HAP-1 (cell line): ENCODE measurements at regions not wholly inside any gene's neighbourhood (a gene's known extent, or its start where the extent isn't known, plus 50 kb on each side); places are given as distances from the start of the nearest gene placed in this dataset.
"Not testable (repeated sequence)": the region's sequence is repeated elsewhere in the genome, so short reads cannot be mapped to it uniquely, and the experiment has no call there.

ENCODE experiments used
- DNase-seq, 2 experiments: peaks; one replicate each; pipeline ENCODE4 v3.0.0-alpha.2; 2016 to 2020; ENCODE audit warnings: low spot score in 2 of 2
- H3K27me3 ChIP-seq: fragments of 250-450 bp; sonication (Bioruptor Pico); 2 replicates; pipeline ENCODE4 v1.5.1; 2020; ENCODE audit warnings: low read depth, mild to moderate bottlenecking, moderate library complexity
- H3K36me3 ChIP-seq: fragments of 250-450 bp; sonication (Bioruptor Pico); replicated peaks from 2 replicates; pipeline ENCODE4 v1.5.1; 2020; ENCODE audit warnings: mild to moderate bottlenecking
- H3K4me1 ChIP-seq: fragments of 250-450 bp; sonication (Bioruptor Pico); 2 replicates; pipeline ENCODE4 v1.5.1; 2020; ENCODE audit warnings: mild to moderate bottlenecking
- H3K4me3 ChIP-seq: fragments of 250-450 bp; sonication (Bioruptor Pico); 2 replicates; pipeline ENCODE4 v1.5.1; 2020; ENCODE audit warnings: mild to moderate bottlenecking, moderate library complexity
- H3K9me3 ChIP-seq: fragments of 250-450 bp; sonication (Bioruptor Pico); 2 replicates; pipeline ENCODE4 v1.5.1; 2020; ENCODE audit warnings: mild to moderate bottlenecking, moderate library complexity
- in situ Hi-C: fragments of 300-500 bp; cut with MboI; formaldehyde crosslinking; loops from 3 replicates; pipeline ENCODE4 v1.14.3; 2020; ENCODE audit warnings: low sequenced_read_pairs, inconsistent platforms, mixed read lengths

DNA sequence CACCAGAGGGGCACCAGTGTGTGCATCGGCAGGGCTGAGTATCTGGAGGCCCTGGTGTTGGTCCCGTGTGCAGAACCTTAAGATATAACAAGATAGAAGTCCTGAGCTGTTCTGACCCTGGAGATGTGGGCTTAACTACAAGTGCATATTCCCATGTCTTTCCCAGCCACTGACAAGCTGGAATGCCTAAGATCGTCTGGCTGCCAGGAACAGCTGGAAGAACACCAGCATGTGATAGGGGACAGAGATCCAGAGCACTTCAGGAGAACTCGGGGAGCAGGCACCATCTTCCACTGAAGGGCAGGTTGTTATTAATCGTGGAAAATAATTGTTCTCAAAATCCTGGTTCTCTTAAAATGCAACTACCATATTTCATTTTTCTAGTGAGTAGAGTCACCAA lies 419.9 kb upstream of the RUNX1 start:
- no peaks in the 10 kb centered on the region for H3K36me3 ChIP-seq
- H3K27me3 ChIP-seq, result no peaks in the 10 kb centered on the region
- in situ Hi-C loops, result no loop called here
- H3K4me3 ChIP-seq, result no peak overlapping the region
- H3K4me1 ChIP-seq, result no peaks in the 10 kb centered on the region
- no peak for DNase-seq
- 0 out of 2 replicates have a peak, but pooled peaks cover 3% of the 10 kb centered on the region for H3K9me3 ChIP-seq

DNA sequence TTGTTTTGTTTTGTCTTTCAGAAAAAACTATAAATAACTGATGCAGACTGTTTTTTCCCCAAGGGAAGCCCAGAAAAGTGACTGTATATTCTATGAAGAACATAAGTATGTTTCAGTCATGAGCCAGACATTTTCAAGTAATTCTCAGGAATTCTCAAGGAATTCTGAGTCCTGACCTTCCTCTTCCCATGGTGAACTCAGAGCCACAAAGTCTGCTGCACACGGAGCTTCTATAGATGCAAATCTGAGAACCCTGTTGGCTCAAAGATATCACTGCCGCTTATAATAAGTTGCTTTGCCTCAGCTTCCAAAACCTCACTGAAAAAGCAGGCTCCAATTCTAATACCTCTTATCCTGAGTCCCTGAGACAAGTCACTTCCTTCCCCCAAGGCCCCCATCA lies 418.5 kb upstream of the RUNX1 start:
- Histone ChIP-seq H3K4me3 (no peak overlapping the region), H3K4me1 (no peaks in the 10 kb centered on the region), H3K9me3 (0 out of 2 replicates have a peak, but pooled peaks cover 3% of the 10 kb centered on the region), H3K36me3 (no peaks in the 10 kb centered on the region), H3K27me3 (no peaks in the 10 kb centered on the region)
- DNase-seq, result no peak
- in situ Hi-C loops, result no loop called here

DNA sequence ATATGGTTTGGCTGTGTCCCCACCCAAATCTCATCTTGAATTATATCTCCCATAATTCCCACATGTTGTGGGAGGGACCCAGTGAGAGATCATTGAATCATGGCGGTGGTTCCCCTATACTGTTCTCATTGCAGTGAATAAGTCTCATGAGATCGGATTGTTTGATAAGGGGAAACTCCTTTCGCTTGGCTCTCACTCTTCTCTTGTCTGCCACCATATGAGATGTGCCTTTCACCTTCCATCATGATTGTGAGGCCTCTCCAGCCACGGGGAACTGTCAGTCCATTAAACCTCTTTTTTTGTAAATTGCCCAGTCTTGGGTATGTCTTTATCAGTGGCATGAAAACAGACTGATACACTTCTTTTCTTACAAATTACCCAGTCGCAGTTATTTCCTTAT lies 417.6 kb upstream of the RUNX1 start:
- H3K27me3 ChIP-seq, H3K36me3 ChIP-seq, DNase-seq, H3K9me3 ChIP-seq, in situ Hi-C loops, H3K4me1 ChIP-seq, H3K4me3 ChIP-seq: not testable (repeated sequence)

DNA sequence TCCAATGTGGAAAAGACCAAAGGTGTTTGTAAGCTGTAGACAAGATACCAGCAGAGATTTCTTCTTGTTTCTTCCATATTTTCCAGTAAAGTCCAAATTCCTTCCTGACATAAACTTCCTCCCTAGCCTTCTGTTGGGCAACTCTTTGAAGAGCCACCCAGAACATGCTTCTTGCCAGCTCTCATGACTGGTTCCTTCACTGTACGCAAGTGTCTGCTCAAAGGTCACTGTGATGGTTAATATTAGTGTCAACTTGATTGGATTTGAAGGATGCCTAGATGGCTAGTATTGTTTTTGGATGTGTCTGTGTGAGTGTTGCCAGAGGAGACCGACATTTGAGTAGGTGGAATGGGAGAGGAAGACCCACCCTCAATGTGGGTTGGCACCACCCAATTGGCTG lies 416.6 kb upstream of the RUNX1 start:
- in situ Hi-C loops, result no loop called here

DNA sequence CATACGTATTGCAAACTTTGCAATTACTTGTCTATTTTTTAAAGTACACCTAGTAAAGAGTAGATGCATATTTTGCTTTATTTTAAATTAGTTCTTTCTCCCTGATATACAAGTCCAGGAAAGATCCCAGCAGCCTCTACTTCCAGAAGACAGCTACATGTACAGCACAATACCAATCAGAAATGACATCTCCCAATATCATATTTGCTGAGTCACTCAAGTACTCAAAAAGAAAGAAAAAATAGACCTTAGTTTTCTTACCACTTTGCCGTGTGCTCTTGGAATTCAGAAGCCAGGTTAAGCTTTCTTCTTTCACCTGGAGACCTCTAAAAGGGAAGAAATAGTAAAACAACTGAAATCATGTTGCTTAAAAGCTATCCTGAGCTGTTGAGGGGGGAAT lies 412.6 kb upstream of the RUNX1 start:
- H3K4me1 ChIP-seq, result no peaks in the 10 kb centered on the region
- H3K9me3 ChIP-seq, result no peaks in the 10 kb centered on the region; the same call in 1 of the 2 replicates
- DNase-seq, result no peak
- no peak overlapping the region for H3K4me3 ChIP-seq
- no peaks in the 10 kb centered on the region for H3K27me3 ChIP-seq
- in situ Hi-C loops, result no loop called here
- no peaks in the 10 kb centered on the region for H3K36me3 ChIP-seq

More for the DNA sequence above, 416.6 kb upstream of the RUNX1 start:
- Histone ChIP-seq H3K36me3 (no peaks in the 10 kb centered on the region), H3K4me3 (no peak overlapping the region), H3K27me3 (no peaks in the 10 kb centered on the region), H3K9me3 (peaks cover 3% of the 10 kb centered on the region; the same call in 1 of the 2 replicates), H3K4me1 (no peaks in the 10 kb centered on the region)
- no peak for DNase-seq

DNA sequence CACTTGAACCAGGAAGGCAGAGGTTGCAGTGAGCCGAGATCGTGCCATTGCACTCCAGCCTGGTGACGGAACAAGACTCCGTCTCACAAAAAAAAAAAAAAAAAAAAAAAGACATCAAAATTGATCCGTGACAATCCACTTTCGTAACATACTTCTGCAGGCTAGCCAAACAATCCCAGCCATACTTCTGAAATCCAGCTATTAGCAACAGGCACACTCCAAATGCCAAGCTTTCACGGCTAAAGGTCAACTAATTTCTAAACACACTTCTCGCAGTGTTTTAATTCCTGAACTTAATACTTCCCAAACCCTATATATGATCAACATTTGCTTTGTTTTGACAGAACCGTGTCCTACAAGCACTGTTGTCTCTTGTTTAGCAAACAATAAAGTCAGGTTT lies 411.3 kb upstream of the RUNX1 start:
- H3K36me3 ChIP-seq, result no peaks in the 10 kb centered on the region
- no peaks in the 10 kb centered on the region for H3K27me3 ChIP-seq
- H3K9me3 ChIP-seq, result no peaks in the 10 kb centered on the region; the same call in 1 of the 2 replicates
- H3K4me1 ChIP-seq, result no peaks in the 10 kb centered on the region
- H3K4me3 ChIP-seq, result no peak overlapping the region
- no peak for DNase-seq
- in situ Hi-C loops, result no loop called here

DNA sequence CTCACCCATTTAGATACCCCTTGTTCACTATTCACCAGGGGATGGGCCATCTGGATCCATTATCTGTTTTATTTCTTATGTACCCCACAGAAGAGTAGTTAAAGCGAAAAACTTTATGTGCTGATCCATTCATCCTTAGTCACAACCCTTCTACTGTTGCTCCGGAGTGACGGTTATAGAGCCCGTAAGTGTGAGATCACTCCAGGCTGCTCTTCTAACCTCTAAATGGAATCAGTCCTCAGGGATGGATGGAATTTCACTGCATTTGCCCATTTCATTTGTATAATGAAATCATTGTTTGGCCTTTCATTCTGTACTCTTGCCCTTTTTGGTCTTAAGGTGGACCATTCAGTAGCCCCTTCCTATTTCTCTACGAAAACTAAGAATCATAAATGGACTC lies 409.3 kb upstream of the RUNX1 start:
- Histone ChIP-seq H3K4me3 (no peak overlapping the region), H3K27me3 (no peaks in the 10 kb centered on the region), H3K36me3 (no peaks in the 10 kb centered on the region), H3K4me1 (no peaks in the 10 kb centered on the region), H3K9me3 (no peaks in the 10 kb centered on the region; the same call in 1 of the 2 replicates)
- in situ Hi-C loops, result no loop called here
- DNase-seq, result no peak

DNA sequence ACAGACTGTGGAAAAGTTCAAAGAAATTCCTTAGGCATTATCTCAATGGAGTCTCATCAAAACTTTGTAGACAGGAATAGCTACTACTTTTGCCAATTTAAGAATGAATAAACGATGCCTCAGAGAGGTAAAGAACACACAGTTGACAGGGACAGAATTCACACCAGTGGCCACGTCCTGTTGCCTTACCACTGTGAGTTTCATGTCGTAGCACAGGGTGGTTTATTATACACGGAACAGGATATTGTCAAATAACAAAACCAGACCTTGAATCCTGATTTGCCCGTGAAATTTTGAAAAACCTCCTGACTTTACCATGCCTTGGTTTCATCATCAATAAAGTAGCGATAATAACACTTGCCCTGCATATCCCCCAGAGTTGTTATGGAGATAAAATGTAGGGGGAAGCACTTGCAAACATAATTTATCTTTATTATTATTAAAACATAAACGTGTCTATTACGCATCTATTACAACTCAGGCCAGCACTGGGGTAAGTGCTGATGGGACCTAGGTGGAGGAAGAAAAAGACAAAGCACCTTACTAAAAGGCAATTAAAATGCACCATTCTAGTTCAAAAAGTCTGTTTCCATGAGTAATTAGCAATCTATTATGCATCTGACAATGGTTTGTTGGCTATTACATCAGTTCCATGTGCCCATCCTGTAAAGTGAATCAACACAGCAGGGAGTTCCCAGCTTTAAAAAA lies 408.1 kb upstream of the RUNX1 start:
- Histone ChIP-seq H3K9me3 (no peaks in the 10 kb centered on the region; the same call in 1 of the 2 replicates), H3K4me1 (no peaks in the 10 kb centered on the region), H3K4me3 (no peak overlapping the region), H3K27me3 (no peaks in the 10 kb centered on the region), H3K36me3 (no peaks in the 10 kb centered on the region)
- DNase-seq, result no peak
- in situ Hi-C loops, result no loop called here

DNA sequence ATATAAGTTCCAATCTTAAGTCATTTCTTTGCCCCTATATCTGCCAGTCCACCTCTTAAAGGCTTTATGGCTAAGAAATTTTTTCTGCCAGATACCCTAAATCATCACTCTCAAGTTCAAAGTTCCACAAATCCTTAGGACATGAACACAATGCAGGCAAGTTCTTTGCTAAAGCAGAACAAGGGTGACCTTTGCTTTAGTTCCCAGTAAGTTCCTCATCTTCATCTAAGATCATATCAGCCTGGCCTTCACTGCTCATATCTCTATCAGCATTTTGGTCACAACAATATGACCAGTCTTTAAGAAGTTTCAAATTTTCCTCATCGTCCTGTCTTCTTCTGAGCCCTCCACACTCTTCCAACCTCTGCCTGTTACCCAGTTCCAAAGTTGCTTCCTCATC lies 402.2 kb upstream of the RUNX1 start:
- H3K4me1 ChIP-seq, result no peaks in the 10 kb centered on the region
- H3K27me3 ChIP-seq, result no peaks in the 10 kb centered on the region
- no peaks in the 10 kb centered on the region for H3K9me3 ChIP-seq
- no peak for DNase-seq
- no peaks in the 10 kb centered on the region for H3K36me3 ChIP-seq
- in situ Hi-C loops, result no loop called here
- no peak overlapping the region for H3K4me3 ChIP-seq

DNA sequence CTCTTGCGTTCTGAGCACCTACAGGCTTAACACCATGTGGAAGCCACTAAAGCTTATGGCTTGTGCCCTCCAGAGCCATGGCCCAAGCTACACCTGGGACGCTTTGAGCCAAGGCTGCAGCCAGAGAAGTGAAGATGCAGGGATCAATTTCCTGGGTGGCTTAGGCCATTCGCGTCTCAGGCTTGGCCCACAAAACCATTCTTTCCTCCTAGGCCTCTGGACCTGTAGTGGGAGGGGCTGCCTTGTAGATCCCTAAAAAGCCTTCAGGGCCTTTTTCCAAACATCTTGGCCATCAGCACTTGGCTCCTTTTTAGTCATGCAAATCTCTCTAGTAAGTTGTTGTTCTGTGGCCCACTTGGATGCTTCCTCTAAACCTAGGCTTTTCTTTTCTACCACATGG lies 401.7 kb upstream of the RUNX1 start:
- in situ Hi-C loops, result no loop called here

DNA sequence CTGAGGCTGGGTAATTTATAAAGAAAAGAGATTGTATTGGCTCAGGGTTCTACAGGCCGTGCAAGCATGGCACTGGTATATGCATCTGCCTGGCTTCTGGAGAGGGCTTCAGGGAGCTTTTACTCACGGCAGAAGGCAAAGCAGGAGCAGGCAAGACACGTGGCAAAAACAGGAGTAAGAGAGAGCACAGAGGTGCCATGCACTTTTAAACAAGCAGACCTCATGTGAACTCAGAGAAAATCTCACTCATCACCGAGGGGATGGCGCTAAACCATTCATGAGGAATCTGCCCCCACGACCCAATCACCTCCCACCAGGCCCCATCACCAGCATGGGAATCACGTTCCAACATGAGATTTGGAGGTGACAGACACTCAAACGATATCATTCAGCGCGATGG lies 400.7 kb upstream of the RUNX1 start:
- no peaks in the 10 kb centered on the region for H3K4me1 ChIP-seq
- DNase-seq, result no peak
- in situ Hi-C loops, result no loop called here

More for the DNA sequence above, 401.7 kb upstream of the RUNX1 start:
- no peak for DNase-seq
- Histone ChIP-seq H3K27me3 (no peaks in the 10 kb centered on the region), H3K9me3 (no peaks in the 10 kb centered on the region), H3K4me3 (no peak overlapping the region), H3K4me1 (no peaks in the 10 kb centered on the region), H3K36me3 (no peaks in the 10 kb centered on the region)

DNA sequence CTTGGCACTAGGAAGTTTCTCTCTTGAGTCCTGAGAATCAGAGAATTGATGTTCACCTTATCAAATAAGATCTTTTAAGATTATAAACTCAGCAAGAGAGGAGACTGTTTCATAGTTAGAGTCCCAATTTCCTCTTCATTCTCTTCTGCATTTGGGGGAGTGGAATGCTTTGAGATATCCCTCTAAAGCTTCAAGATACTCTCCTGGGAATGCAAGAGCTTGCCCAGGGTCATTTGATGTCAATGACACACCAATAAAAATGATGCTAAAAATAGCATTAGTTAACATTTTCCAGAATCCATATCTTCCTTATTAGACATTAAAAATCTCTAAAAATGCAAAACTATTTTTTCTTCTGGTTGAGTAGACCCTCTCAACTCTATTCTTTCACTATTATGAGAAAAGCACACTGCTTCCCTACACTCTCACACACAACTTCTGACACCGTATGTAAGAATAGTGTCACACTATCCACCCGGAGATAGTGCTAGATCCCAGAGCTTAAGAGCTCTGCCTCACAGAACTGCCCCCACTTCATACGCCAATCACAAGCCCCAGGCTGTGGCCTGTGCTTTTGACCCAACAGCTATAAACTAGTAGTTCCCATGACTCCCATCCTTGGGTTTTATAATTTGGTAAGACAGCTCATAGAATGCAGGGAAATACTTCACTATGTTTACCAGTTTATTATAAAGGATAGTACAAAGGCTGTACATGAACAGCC lies 399.9 kb upstream of the RUNX1 start:
- DNase-seq, result no peak
- Histone ChIP-seq H3K9me3 (no peaks in the 10 kb centered on the region), H3K4me1 (no peaks in the 10 kb centered on the region), H3K36me3 (no peaks in the 10 kb centered on the region), H3K27me3 (no peaks in the 10 kb centered on the region), H3K4me3 (no peak overlapping the region)
- in situ Hi-C loops, result no loop called here

More for the DNA sequence above, 400.7 kb upstream of the RUNX1 start:
- H3K36me3 ChIP-seq, result no peaks in the 10 kb centered on the region
- no peak overlapping the region for H3K4me3 ChIP-seq
- no peaks in the 10 kb centered on the region for H3K9me3 ChIP-seq
- no peaks in the 10 kb centered on the region for H3K27me3 ChIP-seq

DNA sequence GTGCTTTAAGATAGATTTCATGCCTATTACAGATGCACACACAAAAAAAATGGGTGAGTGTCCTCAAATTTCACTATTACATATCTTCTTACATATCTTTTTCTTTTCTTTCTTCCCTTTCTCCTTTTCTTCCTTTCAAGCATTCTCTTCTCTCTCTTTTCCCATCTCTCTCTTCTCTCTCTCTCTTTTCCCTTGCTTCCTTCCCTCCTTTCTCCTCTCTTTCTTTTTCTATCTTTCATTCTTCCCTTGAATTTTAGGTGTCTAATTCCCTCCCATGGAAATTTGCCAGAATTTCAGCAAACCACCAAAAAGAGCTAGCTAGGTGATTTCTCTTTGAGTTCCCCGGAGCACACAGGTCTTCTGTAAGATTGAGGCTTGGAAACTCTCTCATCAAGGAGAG lies 395.3 kb upstream of the RUNX1 start:
- no peak for DNase-seq
- no peak overlapping the region for H3K4me3 ChIP-seq
- in situ Hi-C loops, result no loop called here

DNA sequence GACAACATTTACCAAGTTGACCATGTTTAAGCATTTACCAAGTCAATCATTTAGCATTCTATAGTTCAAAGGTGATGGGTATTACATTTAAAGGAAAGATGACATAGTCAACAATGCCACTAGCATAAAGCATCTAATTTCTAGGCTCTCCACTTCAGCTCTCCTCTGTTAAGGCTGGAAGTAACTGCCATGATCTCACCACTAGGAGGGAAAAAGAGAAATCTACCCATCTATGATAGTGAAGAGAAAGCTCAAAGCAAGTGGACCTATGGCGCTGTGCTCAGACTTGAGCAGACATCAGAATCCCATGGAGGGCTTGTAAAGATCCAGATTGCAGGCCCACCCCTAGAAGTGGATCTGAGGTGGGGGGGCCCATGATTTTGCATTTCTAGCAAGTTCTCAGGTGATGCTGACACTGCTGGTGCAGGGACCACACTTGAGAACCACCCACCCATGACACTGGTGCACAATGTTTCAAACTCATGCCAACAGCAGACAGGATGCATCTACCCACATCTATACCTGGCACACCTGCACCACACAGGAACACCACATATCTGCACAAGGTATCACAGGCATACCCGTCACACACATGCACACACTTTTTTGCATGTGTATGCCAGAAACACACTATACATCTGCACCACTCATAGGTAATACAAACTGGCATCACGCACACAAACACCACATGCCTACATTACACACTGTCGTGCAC lies 392.9 kb upstream of the RUNX1 start:
- no peak for DNase-seq
- Histone ChIP-seq H3K9me3 (no peaks in the 10 kb centered on the region), H3K4me1 (no peaks in the 10 kb centered on the region), H3K27me3 (no peaks in the 10 kb centered on the region), H3K4me3 (no peak overlapping the region), H3K36me3 (no peaks in the 10 kb centered on the region)
- in situ Hi-C loops, result no loop called here

More for the DNA sequence above, 395.3 kb upstream of the RUNX1 start:
- Histone ChIP-seq H3K36me3 (no peaks in the 10 kb centered on the region), H3K4me1 (no peaks in the 10 kb centered on the region), H3K27me3 (no peaks in the 10 kb centered on the region), H3K9me3 (no peaks in the 10 kb centered on the region)
